NCI-H187 (cell line): ENCODE measurements at regions not wholly inside any gene's neighbourhood (a gene's known extent, or its start where the extent isn't known, plus 50 kb on each side); places are given as distances from the start of the nearest gene placed in this dataset.

Source experiments
- DNase-seq, 2 experiments: peaks; one replicate each; lab custom pipeline; 2025; lab: John Stamatoyannopoulos, UW

- no peak for DNase-seq
These were observed 338.3 kb downstream of the DYSF start for GRCh38 chr2:71791501-71792135.

- DNase-seq = no peak
These were observed 337.7 kb downstream of the DYSF start for GRCh38 chr2:71791061-71791450.

- DNase-seq = no peak
These were observed 337.1 kb downstream of the DYSF start for GRCh38 chr2:71790226-71791060.

GRCh38 chr2:71789556-71790204 is 336.3 kb downstream of the DYSF start:
- DNase-seq = no peak

- no peak for DNase-seq
These were observed 335.4 kb downstream of the DYSF start for GRCh38 chr2:71788601-71789240.

DNA sequence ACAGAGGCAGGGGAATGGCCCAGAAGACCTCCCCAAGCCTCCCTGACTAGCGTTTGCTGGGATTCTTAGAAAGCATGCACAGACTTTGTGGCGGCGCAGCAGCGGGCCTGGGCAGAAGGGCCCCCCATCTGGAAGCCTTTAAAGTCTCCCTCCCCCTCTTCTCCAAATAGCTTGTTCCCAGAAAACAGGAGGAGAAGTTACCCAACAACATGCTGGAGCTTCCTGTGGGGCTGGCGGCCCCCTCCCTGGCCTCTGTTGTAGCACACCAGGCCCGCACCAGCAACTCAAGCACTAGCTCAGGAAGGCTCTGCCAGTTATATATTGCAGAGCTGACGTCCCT is 334.8 kb downstream of the DYSF start:
- no peak for DNase-seq

DNA sequence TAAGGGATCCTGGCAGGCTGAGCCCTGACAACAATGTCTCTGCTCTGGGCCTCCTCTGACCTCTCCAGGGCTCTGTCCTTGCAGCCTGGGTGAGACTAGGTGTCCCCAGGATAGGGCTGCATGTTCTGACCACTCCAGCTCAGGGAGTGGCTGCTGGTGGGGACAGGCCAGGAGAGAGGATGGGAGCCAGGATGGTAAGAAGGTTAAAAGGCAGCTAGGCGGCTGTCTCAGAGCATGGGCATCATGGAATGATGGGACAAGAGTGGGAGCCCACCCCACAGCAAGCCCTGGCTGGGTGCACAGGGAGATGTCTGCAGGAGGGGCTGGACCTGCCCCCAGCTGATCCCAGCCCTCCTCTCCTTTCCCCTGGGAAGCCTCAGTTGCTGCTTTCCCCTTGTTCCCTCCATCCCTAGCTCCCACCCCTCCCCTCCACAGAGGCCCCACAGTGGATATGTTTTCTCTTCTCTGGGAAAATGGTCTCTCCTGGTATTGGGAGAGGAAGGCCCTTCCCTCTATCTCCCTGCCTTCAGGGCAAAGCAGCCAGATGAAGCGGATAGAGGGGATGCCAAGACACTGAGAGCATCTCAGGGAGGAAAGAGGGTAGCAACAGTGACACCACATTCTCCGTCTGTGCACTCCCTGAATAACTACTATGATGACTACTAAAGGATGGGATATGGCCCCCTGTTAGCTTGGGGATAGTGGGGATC is 334.3 kb downstream of the DYSF start:
- DNase-seq = no peak

DNA sequence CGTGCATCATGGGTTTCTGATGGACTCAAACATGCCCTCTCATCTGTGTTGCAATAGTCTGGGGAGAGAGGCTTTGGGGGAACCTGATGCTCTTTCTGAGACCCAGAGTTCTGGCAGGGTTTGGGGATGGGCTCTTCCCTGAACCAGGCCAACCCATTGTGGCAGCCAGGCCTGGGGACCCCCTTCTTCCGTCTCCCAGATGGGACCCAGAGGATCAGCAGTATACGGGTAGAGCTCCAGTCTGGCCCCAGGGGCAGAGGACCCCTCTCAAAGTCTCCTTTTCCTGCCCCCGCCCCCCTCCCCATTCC is 333.7 kb downstream of the DYSF start:
- DNase-seq = no peak

DNA sequence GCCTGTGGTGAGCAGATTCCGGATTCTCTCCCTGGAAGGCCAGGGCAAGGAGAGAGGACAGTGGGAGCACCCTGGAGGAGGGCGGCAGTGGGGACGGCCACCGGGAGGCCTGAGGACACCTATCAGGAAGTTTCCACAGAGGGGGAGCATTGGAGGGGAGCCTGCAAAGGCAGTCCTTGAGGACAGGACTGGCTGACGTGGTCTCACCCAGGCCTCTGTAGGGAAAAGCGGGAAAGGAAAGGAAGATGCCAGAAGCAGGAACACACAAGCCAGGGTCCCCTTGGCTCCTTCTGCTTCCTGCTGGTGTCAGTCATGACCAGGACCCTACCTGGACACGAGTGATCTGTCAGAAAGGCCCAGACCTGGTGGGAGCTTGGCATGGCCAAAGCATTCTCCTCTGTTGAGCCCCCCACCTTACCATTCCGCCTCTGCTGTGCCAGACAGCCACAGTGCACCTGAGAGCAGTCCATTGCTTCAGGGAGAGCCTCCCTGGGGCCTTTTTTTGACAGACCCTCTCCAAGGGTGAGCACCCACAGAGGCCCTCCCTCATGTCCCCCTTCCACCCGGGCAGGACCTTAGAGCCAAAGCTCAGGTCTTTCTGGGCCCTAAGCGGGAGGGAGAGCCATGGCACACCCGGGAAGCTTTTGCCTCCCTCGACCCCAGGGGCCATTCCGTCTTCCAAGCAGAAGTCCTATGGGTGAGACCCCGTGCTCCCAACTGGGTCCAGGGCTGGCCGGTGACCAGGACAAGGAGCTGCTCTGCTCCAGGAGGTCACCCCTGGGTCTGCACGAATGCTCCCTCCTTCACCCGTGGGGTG is 333.1 kb downstream of the DYSF start:
- DNase-seq = no peak

- DNase-seq = no peak
These were observed 332.2 kb downstream of the DYSF start for GRCh38 chr2:71785516-71785981.

- DNase-seq = no peak
These were observed 331.6 kb downstream of the DYSF start for GRCh38 chr2:71784734-71785511.

DNA sequence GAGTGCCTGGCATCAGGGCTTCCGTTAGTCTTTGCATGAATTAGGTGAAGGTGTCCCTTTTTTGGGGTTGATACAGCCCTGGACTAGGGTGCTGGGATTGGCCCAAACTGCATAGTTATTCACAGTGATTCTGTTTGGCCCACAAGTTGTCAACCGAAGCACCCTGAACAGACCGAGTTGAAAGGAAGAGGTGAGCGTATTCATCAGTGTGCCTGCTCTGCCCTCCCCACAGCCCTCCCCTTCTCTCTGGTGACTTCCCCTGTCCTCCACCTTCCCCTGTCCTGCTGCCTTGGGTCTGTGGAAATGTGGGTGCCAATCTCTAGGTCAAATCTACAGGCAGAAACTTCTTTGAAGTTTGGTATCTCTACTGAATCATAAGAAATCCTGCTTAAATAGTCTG is 330.5 kb downstream of the DYSF start:
- no peak for DNase-seq

DNA sequence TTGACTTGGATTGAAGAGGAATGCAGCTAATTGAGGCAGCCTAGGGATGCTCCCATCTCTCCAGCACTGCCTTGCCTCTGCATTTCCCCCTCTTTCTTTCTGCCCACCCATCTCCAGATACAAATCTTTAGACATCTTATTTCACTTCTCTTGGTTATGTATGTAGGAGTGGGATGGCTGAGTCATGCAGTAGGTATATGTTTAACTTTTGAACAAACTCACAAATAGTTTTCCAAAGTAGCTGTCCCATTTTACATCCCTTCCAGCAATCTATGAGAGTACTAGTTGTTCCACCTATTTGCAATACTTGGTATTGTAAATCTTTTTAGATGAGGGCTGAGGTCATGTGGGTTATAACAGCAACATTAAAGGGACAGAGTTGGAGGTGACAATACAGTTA is 329.9 kb downstream of the DYSF start:
- no peak for DNase-seq

GRCh38 chr2:71782323-71782722 is 329.0 kb downstream of the DYSF start:
- no peak for DNase-seq

GRCh38 chr2:71781695-71782228 is 328.4 kb downstream of the DYSF start:
- DNase-seq = no peak

DNA sequence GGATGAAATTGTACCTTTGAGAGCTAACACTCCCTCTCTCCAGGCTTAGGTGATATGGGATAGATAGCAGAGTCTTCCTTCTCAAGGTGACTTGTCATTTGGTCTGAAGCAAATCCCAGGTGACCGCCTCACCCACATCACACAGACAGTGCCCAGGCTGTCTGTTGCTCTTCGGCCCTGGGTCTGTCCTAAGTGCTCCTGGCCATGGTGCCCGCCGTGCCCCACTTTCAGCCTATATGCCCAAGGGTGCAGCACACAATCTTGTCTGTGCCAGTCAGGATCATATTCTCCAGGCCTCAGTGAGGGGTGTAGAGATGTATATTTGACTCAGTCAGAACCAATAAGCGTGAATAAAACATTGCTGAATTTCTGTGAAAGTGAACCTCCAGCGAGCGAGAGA is 326.8 kb downstream of the DYSF start:
- DNase-seq = no peak

DNA sequence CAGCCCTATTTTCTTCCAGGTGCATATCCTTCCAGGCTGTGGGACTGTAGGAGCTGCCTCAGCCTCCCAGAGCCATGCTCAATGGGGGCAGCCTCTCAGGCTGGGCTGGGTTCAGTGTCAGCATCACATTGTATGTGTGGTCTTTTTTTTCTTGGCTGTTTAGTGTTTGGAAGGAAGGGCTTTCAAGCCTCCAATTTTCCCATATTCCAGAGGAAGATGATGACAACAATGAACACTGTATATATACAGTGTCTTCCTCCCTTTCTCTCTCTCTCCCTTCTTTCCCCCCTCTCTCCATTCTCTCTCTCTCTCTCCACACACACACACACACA is 326.4 kb downstream of the DYSF start:
- DNase-seq = no peak

DNA sequence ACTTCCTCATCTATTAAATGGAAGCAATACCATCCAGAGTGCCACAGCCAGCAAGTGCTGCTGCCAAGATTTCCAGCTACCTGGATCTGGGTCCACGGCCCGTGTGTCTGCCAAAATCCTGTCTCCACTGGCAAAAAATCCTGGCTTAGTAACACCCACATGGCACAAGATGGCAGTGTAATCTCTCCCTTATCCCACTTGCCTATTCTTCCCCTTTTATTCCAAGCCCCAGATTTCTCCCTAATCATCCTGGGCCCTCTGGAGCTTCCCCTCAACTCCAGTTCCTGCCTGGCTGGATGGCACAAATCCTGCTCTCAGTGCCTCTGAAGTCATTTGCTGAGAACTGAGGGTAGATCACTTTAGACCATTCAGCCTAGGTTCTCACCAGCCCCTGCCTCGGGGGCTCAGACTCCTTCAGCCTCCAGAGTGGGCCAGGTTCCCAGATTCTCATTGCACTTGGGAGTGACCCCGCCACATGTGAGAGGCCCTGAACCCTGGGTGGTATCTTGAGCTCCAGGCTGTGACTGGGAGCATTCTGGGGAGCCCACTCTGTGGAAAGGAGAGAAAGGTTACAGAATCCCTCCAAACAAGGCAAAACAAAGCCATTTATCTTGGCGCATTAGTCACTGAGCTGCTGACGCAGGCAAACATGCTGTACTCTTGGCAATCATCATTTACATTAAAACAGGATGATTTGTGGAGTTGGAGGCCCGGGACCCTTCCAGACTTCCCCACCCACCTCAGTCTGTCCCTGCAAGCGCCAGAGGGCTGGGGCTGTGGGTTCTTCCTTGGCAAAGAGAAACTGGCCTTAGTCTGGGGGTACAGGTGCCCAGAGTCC is 325.8 kb downstream of the DYSF start:
- no peak for DNase-seq

DNA sequence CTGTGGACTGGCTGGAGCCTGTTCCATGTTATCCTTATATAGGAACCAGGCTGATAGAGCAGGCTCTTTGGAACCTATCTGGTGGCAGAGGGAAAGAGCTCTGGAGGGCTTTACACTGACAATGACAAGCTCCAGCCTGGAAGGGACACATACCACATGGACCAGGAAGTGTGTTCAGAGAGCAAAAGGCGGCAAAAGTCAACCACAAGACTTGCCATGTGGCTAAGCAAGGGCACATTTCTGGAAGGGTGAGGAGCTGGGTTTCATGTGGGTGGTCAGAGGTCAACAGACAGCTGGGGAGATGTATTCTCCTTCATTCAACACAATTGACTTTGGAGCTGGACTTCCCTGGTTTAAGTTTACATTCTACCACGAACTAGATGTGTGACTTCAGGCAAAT is 325.2 kb downstream of the DYSF start:
- no peak for DNase-seq

DNA sequence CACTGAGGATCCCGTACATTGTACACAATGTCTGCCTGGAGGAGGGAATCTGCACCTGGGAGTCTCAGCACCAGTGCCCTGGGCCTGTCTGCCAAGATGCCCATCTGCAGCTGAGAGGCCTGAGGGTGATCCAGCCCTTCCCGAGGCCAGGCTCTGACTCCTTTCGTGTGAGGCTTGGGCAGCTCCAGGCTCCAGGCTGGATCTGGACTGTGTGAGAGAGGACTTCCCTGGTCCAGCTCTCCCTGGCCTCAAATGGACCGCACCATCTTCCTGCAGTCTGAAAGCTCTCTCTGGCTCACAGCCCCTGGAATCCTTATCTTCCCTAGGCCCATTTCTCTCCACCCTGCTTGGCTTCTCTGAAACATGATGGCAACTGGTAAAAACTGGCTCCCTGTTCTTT is 324.6 kb downstream of the DYSF start:
- DNase-seq = no peak
